AG10803 (cell line): ENCODE measurements at regions not wholly inside any gene's neighbourhood (a gene's known extent, or its start where the extent isn't known, plus 50 kb on each side); places are given as distances from the start of the nearest gene placed in this dataset.
"Not testable (repeated sequence)": the region's sequence is repeated elsewhere in the genome, so short reads cannot be mapped to it uniquely, and the experiment has no call there.

Experiments
- DNase-seq: peaks from one replicate; pipeline ENCODE4 v3.0.0; 2010; ENCODE audit warnings: low read depth
- H3K4me3 ChIP-seq: 2 replicates; pipeline ENCODE4 v1.5.1; 2011; ENCODE audit warnings: mild to moderate bottlenecking, low read length, control low read depth
- CTCF ChIP-seq: conservative IDR thresholded peaks from 2 replicates; pipeline ENCODE4 v1.5.1; 2011; ENCODE audit warnings: mild to moderate bottlenecking, low read length, control low read depth, inconsistent platforms

- TF ChIP-seq CTCF, result no peak
- H3K4me3 ChIP-seq, result no peak overlapping the region
- DNase-seq, result no peak
Observed at GRCh38 chr1:169051171-169051570, 55.3 kb upstream of the ATP1B1 start.

GRCh38 chr1:169052171-169052570 is 54.3 kb upstream of the ATP1B1 start:
- H3K4me3 ChIP-seq, DNase-seq: not testable (repeated sequence)

- DNase-seq, result no peak
- no peak for TF ChIP-seq CTCF
- H3K4me3 ChIP-seq, result no peak overlapping the region
Observed at GRCh38 chr1:169052727-169053126, 53.8 kb upstream of the ATP1B1 start.

- DNase-seq, result no peak
- TF ChIP-seq CTCF, result no peak
- no peak overlapping the region for H3K4me3 ChIP-seq
Observed at GRCh38 chr1:169053196-169053595, 53.3 kb upstream of the ATP1B1 start.
